ENCODE measurements at regions not wholly inside any gene's neighbourhood (a gene's known extent, or its start where the extent isn't known, plus 50 kb on each side); places are given as distances from the start of the nearest gene placed in this dataset.

DNA sequence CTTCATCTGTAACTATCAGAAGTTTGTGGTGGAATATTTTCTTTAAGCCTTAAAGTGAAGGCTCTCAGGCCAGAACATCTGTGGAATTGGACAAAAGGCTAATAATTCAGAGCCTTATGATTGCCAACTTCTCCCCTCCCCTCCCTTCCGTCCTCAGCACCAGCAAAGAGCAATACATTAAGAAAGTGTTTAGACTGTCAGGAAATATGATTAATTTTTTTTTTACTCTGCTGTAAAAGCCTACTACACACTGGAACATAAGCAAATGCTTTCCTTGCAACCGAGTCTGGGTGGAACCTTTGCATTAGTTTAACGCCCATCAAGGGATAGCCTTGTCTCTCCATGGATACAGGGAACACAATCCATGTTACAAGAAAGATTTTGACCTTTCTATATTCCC, 110.3 kb upstream of the TARS1 start (continued):
- no peak for TF ChIP-seq FIP1L1 (IDR thresholded peaks at IDR 0.05; ENCODE audit: low read depth, low read length, poor library complexity, severe bottlenecking)
- no peak for TF ChIP-seq ETV1 (tag; conservative IDR thresholded peaks at IDR 0.05; ENCODE audit: low read depth)
- TF ChIP-seq ZC3H11A (IDR thresholded peaks at IDR 0.05; ENCODE audit: low read depth, low read length), result no peak
- no peak for TF ChIP-seq NR3C1 (CRISPR knock-in tag; IDR thresholded peaks at IDR 0.05)

GRCh38 chr5:33330992-33331391, 109.8 kb upstream of the TARS1 start:
- Histone ChIP-seq H4K20me1 (replicated peaks; ENCODE audit: control insufficient read depth, insufficient read depth, low read length) (no peaks in the 10 kb centered on the region), H3K27me3 (ENCODE audit: control insufficient read depth in 2 of 2, insufficient read depth in 2 of 2, low read length in 2 of 2) (no peaks in the 10 kb centered on the region), H3K9me1 (ENCODE audit: control insufficient read depth, insufficient read depth, low read length) (no peaks in the 10 kb centered on the region), H3K36me3 (ENCODE audit: control insufficient read depth, insufficient read depth, low read length) (no peaks in the 10 kb centered on the region), H3K79me2 (ENCODE audit: control insufficient read depth, insufficient read depth, low read length) (no peaks in the 10 kb centered on the region), H3K9me3 (replicated peaks; ENCODE audit: control insufficient read depth, insufficient read depth, low read depth, low read length) (no peaks in the 10 kb centered on the region), H3K27ac (ENCODE audit: extremely low read depth, low read depth, low read length) (no peak overlapping the region), H2AFZ (ENCODE audit: low read depth, low read length) (no peak overlapping the region), H3K4me2 (ENCODE audit: insufficient read depth, low read length) (no peak overlapping the region), H3K4me1 (replicated peaks in 1 of 2; ENCODE audit: control insufficient read depth in 2 of 2, insufficient read depth in 2 of 2, low read length in 2 of 2) (no peaks in the 10 kb centered on the region), H3K9ac (ENCODE audit: insufficient read depth in 1 of 2, low read depth in 2 of 2, low read length in 2 of 2) (no peak overlapping the region), H3K4me3 (no peak overlapping the region)
- intact Hi-C loops (cut with micrococcal nuclease), result no loop called here
- FAIRE-seq, result no peak
- TF ChIP-seq PHF21A (IDR thresholded peaks at IDR 0.05; ENCODE audit: borderline replicate concordance, low read depth) (no peak), ELK3 (CRISPR knock-in tag; IDR thresholded peaks at IDR 0.05) (no peak), TAL1 (IDR thresholded peaks at IDR 0.05) (no peak), HMG20B (CRISPR knock-in tag; IDR thresholded peaks at IDR 0.05) (no peak), HDAC8 (tag; IDR thresholded peaks at IDR 0.05) (no peak), ZNF239 (CRISPR knock-in tag; IDR thresholded peaks at IDR 0.05) (no peak), RBM39 (optimal IDR thresholded peaks at IDR 0.05; ENCODE audit: low read depth, low read length) (no peak), PURB (CRISPR knock-in tag; IDR thresholded peaks at IDR 0.05; ENCODE audit: low read depth) (no peak), ARID3B (CRISPR knock-in tag; IDR thresholded peaks at IDR 0.05; ENCODE audit: borderline replicate concordance) (no peak), PHF20 (IDR thresholded peaks at IDR 0.05; ENCODE audit: partially characterized antibody) (no peak)
- TF ChIP-seq, protein P1, sequence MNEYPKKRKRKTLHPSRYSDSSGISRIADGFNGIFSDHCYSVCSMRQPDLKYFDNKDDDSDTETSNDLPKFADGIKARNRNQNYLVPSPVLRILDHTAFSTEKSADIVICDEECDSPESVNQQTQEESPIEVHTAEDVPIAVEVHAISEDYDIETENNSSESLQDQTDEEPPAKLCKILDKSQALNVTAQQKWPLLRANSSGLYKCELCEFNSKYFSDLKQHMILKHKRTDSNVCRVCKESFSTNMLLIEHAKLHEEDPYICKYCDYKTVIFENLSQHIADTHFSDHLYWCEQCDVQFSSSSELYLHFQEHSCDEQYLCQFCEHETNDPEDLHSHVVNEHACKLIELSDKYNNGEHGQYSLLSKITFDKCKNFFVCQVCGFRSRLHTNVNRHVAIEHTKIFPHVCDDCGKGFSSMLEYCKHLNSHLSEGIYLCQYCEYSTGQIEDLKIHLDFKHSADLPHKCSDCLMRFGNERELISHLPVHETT (CRISPR knock-in tag; conservative IDR thresholded peaks at IDR 0.05 in 1 of 2, IDR thresholded peaks at IDR 0.05 in 1 of 2), result no peak
- TF ChIP-seq, protein P2, sequence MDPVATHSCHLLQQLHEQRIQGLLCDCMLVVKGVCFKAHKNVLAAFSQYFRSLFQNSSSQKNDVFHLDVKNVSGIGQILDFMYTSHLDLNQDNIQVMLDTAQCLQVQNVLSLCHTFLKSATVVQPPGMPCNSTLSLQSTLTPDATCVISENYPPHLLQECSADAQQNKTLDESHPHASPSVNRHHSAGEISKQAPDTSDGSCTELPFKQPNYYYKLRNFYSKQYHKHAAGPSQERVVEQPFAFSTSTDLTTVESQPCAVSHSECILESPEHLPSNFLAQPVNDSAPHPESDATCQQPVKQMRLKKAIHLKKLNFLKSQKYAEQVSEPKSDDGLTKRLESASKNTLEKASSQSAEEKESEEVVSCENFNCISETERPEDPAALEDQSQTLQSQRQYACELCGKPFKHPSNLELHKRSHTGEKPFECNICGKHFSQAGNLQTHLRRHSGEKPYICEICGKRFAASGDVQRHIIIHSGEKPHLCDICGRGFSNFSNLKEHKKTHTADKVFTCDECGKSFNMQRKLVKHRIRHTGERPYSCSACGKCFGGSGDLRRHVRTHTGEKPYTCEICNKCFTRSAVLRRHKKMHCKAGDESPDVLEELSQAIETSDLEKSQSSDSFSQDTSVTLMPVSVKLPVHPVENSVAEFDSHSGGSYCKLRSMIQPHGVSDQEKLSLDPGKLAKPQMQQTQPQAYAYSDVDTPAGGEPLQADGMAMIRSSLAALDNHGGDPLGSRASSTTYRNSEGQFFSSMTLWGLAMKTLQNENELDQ (CRISPR knock-in tag; IDR thresholded peaks at IDR 0.05; ENCODE audit: borderline replicate concordance), result no peak
- POLR2A ChIA-PET, result no interaction called here
- no peak for ATAC-seq
- CTCF ChIA-PET (ENCODE audit: low intra/inter-chr PET ratio), result no interaction called here
- no peak for DNase-seq (ENCODE audit: extremely low read depth in 1 of 4, low spot score in 3 of 4)
- in situ Hi-C loops (cut with MboI), result no loop called here
- no TSS peak for BruUV-seq (replicated peaks)
